ENCODE measurements at regions not wholly inside any gene's neighbourhood (a gene's known extent, or its start where the extent isn't known, plus 50 kb on each side); places are given as distances from the start of the nearest gene placed in this dataset.

DNA sequence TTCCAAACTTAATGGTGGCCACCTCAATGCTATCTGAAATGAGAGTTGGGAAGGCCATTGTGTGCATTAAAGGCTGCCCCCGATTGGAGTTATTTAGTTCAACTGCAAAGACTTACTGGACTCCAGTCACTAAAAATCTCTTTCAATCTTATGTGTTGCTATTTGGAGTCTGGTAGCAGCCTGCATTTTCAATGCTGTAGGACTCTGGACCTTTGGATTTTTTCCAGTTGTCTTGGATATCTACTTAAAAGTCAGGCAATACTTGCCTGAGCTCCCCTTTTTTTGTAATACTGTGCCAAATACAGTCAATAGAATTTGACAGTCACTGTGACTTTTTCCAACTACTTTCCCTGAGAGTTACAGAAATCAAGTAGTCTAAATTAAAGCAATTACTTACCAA lies 281.9 kb downstream of the TRIB2 start:
- TF ChIP-seq EP300 (IDR thresholded peaks at IDR 0.05; ENCODE audit: low read depth) (no peak), POLR2AphosphoS5 (IDR thresholded peaks at IDR 0.05) (no peak), POLR2A (IDR thresholded peaks at IDR 0.05) (no peak)
- TF ChIP-seq, protein P1, sequence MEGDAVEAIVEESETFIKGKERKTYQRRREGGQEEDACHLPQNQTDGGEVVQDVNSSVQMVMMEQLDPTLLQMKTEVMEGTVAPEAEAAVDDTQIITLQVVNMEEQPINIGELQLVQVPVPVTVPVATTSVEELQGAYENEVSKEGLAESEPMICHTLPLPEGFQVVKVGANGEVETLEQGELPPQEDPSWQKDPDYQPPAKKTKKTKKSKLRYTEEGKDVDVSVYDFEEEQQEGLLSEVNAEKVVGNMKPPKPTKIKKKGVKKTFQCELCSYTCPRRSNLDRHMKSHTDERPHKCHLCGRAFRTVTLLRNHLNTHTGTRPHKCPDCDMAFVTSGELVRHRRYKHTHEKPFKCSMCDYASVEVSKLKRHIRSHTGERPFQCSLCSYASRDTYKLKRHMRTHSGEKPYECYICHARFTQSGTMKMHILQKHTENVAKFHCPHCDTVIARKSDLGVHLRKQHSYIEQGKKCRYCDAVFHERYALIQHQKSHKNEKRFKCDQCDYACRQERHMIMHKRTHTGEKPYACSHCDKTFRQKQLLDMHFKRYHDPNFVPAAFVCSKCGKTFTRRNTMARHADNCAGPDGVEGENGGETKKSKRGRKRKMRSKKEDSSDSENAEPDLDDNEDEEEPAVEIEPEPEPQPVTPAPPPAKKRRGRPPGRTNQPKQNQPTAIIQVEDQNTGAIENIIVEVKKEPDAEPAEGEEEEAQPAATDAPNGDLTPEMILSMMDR (IDR thresholded peaks at IDR 0.05) = no peak
- no peaks in the 10 kb centered on the region for H3K36me3 ChIP-seq
- H3K4me3 ChIP-seq = no peak overlapping the region
- DNase-seq = no peak
- H3K4me1 ChIP-seq = peaks cover 0 to 5% (median 0%) of the 10 kb centered on the region in 4 donors
- no peaks in the 10 kb centered on the region for H3K27me3 ChIP-seq
- intact Hi-C loops (cut with DNase I; ENCODE audit: low total_unique reads) (no loop called here), in situ Hi-C loops (cut with MboI; ENCODE audit: low pct_ligation_motif_present in 1 of 4, low pct_unique_long_range_greater_than_20kb in 1 of 4, low sequenced_read_pairs in 3 of 4) (no loop called here)
- no peak overlapping the region for H3K27ac ChIP-seq
- 81 to 86% methylated on average over 1 of the region's 1 CpG for WGBS, 2 donors (ENCODE audit: low coverage in 1 of 2)
- H3K9me3 ChIP-seq = no peaks in the 10 kb centered on the region

GRCh38 chr2:13000664-13001363 lies 284.1 kb downstream of the TRIB2 start:
- in situ Hi-C loops (cut with MboI; ENCODE audit: low pct_ligation_motif_present in 1 of 4, low pct_unique_long_range_greater_than_20kb in 1 of 4, low sequenced_read_pairs in 3 of 4) = loop anchor here (10.0 to 25.0 kb wide), 4 partner anchors 286 to 1164 kb away; partner anchors contain the start of gene TRIB2 (in 1 of the 4)
- H3K27ac ChIP-seq = peak overlapping the region in 1 of 4 donors; percentile 31

GRCh38 chr2:13001408-13001807 lies 284.7 kb downstream of the TRIB2 start:
- H3K4me1 ChIP-seq = peaks cover 0 to 9% (median 0%) of the 10 kb centered on the region in 4 donors
- no peaks in the 10 kb centered on the region for H3K27me3 ChIP-seq
- in situ Hi-C loops (cut with MboI; ENCODE audit: low pct_ligation_motif_present in 1 of 4, low pct_unique_long_range_greater_than_20kb in 1 of 4, low sequenced_read_pairs in 3 of 4) (loop anchor here (10.0 to 25.0 kb wide), 4 partner anchors 287 to 1164 kb away; partner anchors contain the start of gene TRIB2 (in 1 of the 4)), intact Hi-C loops (cut with DNase I; ENCODE audit: low total_unique reads) (no loop called here)
- 40 to 50% methylated on average over 1 to 2 of the region's 2 CpGs for WGBS, 2 donors (ENCODE audit: low coverage in 1 of 2)
- TF ChIP-seq POLR2A (IDR thresholded peaks at IDR 0.05) (no peak), EP300 (IDR thresholded peaks at IDR 0.05; ENCODE audit: low read depth) (no peak), POLR2AphosphoS5 (IDR thresholded peaks at IDR 0.05) (no peak)
- TF ChIP-seq, protein P1 (IDR thresholded peaks at IDR 0.05) = no peak
- H3K27ac ChIP-seq = no peak overlapping the region
- no peak for DNase-seq
- no peaks in the 10 kb centered on the region for H3K9me3 ChIP-seq
- no peak overlapping the region for H3K4me3 ChIP-seq
- no peaks in the 10 kb centered on the region for H3K36me3 ChIP-seq

More at GRCh38 chr2:13000664-13001363, 284.1 kb downstream of the TRIB2 start:
- H3K36me3 ChIP-seq = no peaks in the 10 kb centered on the region
- no peak overlapping the region for H3K4me3 ChIP-seq
- intact Hi-C loops (cut with DNase I; ENCODE audit: low total_unique reads) = no loop called here
- peaks cover 0 to 8% (median 0%) of the 10 kb centered on the region in 4 donors for H3K4me1 ChIP-seq
- no peaks in the 10 kb centered on the region for H3K27me3 ChIP-seq
- no peak for DNase-seq
- no peak for TF ChIP-seq POLR2A (IDR thresholded peaks at IDR 0.05)
- no peak for TF ChIP-seq EP300 (IDR thresholded peaks at IDR 0.05; ENCODE audit: low read depth)
- TF ChIP-seq, protein P1 (IDR thresholded peaks at IDR 0.05) = no peak
- TF ChIP-seq POLR2AphosphoS5 (IDR thresholded peaks at IDR 0.05) = no peak
- H3K9me3 ChIP-seq = no peaks in the 10 kb centered on the region
- WGBS, 2 donors (ENCODE audit: low coverage in 1 of 2) = 46 to 55% methylated on average over 8 to 12 of the region's 12 CpGs

DNA sequence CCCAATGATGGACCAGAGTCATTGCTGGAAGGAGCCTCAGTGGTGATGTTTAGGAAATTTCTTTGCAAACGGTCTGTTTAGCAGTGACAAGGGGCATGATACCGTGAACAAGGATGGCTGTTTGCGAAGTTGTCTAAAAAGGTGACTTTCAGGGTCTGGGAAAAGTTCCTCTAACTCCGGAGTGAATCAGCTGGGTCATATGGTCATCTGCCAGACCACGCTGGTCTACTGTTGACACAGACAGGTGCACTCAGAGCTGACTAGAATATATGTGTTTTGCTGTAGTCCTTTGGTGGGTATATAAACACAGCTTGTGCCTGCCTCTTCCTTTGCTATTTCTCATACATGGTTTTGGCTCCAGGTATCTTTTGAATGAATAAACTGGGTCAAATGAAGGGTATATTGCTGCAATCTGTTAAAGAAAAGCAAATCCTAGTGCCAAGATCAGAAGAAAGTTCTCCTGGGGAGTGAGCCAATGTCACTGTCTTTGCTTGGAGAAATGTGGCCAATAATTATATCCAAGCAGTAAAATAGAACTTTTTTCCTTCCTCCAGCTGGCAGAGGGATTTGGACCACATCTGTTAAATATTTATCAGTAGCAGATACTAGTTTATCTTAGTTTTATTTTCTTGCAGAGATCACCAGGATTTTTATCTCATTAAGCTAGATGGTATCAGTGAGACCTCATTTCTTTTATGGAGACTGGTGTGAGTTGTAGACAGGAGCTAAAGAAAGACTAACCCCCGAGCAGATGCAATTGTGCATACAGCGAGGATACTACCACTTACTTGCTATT lies 286.0 kb downstream of the TRIB2 start:
- Histone ChIP-seq H3K27me3 (no peaks in the 10 kb centered on the region), H3K4me1 (peaks cover 0 to 21% (median 0%) of the 10 kb centered on the region in 4 donors), H3K9me3 (no peaks in the 10 kb centered on the region), H3K36me3 (no peaks in the 10 kb centered on the region), H3K4me3 (no peak overlapping the region), H3K27ac (no peak overlapping the region)
- intact Hi-C loops (cut with DNase I; ENCODE audit: low total_unique reads) = no loop called here
- TF ChIP-seq, protein P1 (IDR thresholded peaks at IDR 0.05) = no peak
- TF ChIP-seq EP300 (IDR thresholded peaks at IDR 0.05; ENCODE audit: low read depth) = no peak
- no peak for TF ChIP-seq POLR2A (IDR thresholded peaks at IDR 0.05)
- TF ChIP-seq POLR2AphosphoS5 (IDR thresholded peaks at IDR 0.05) = no peak
- 56 to 64% methylated on average over 7 of the region's 7 CpGs for WGBS, 2 donors (ENCODE audit: low coverage in 1 of 2)
- in situ Hi-C loops (cut with MboI; ENCODE audit: low pct_ligation_motif_present in 1 of 4, low pct_unique_long_range_greater_than_20kb in 1 of 4, low sequenced_read_pairs in 3 of 4) = loop anchor here (10.0 to 25.0 kb wide), 4 partner anchors 288 to 1165 kb away; partner anchors contain the start of gene TRIB2 (in 1 of the 4)
- DNase-seq = no peak
